ENCODE measurements at regions not wholly inside any gene's neighbourhood (a gene's known extent, or its start where the extent isn't known, plus 50 kb on each side); places are given as distances from the start of the nearest gene placed in this dataset.

GRCh38 chr2:121084130-121084680, 200.8 kb downstream of the TFCP2L1 start (continued):
- no peak for TF ChIP-seq TP53 (CRISPR knock-in tag; IDR thresholded peaks at IDR 0.05)
- TF ChIP-seq HMGXB4 (CRISPR knock-in tag; IDR thresholded peaks at IDR 0.05) = no peak
- no peak for TF ChIP-seq ZNF423 (CRISPR knock-in tag; IDR thresholded peaks at IDR 0.05)
- TF ChIP-seq, protein P1, sequence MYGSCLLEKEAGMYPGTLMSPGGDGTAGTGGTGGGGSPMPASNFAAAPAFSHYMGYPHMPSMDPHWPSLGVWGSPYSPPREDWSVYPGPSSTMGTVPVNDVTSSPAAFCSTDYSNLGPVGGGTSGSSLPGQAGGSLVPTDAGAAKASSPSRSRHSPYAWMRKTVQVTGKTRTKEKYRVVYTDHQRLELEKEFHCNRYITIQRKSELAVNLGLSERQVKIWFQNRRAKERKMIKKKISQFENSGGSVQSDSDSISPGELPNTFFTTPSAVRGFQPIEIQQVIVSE (CRISPR knock-in tag; IDR thresholded peaks at IDR 0.05; ENCODE audit: borderline replicate concordance) = no peak
- no peak for TF ChIP-seq E2F5 (CRISPR knock-in tag; IDR thresholded peaks at IDR 0.05)
- TF ChIP-seq ZBTB43 (CRISPR knock-in tag; IDR thresholded peaks at IDR 0.05) = no peak
- no peak for TF ChIP-seq RELA (CRISPR knock-in tag; IDR thresholded peaks at IDR 0.05; ENCODE audit: borderline replicate concordance)

GRCh38 chr2:121085801-121086200, 199.2 kb downstream of the TFCP2L1 start:
- H3K4me1 Mint-ChIP-seq = no peaks in the 10 kb centered on the region
- ChIA-PET CTCF (interaction anchor here (0.6 to 5.8 kb wide), 30 partner anchors 8 to 847 kb away, joined by 3 to 50 read pairs (median 4); partner anchors contain the start of gene GLI2), POLR2A (interaction anchor here (0.6 to 1.2 kb wide), 3 partner anchors 11 to 669 kb away, joined by 3 to 5 read pairs (median 3); no protein-coding TSS in a partner anchor)
- H3K9me3 Mint-ChIP-seq = no peaks in the 10 kb centered on the region
- DNase-seq (ENCODE audit: low spot score) (no peak), ATAC-seq (no peak)
- TF ChIP-seq TP53 (CRISPR knock-in tag; IDR thresholded peaks at IDR 0.05) (no peak), FOXJ3 (CRISPR knock-in tag; IDR thresholded peaks at IDR 0.05; ENCODE audit: borderline replicate concordance) (no peak), ZNF263 (CRISPR knock-in tag; IDR thresholded peaks at IDR 0.05; ENCODE audit: low read depth) (no peak), ELF4 (CRISPR knock-in tag; IDR thresholded peaks at IDR 0.05; ENCODE audit: low read depth) (no peak), ZNF423 (CRISPR knock-in tag; IDR thresholded peaks at IDR 0.05) (no peak), ZBTB21 (CRISPR knock-in tag; IDR thresholded peaks at IDR 0.05; ENCODE audit: borderline replicate concordance) (no peak), ZNF281 (CRISPR knock-in tag; IDR thresholded peaks at IDR 0.05) (no peak)
- TF ChIP-seq, protein P2, sequence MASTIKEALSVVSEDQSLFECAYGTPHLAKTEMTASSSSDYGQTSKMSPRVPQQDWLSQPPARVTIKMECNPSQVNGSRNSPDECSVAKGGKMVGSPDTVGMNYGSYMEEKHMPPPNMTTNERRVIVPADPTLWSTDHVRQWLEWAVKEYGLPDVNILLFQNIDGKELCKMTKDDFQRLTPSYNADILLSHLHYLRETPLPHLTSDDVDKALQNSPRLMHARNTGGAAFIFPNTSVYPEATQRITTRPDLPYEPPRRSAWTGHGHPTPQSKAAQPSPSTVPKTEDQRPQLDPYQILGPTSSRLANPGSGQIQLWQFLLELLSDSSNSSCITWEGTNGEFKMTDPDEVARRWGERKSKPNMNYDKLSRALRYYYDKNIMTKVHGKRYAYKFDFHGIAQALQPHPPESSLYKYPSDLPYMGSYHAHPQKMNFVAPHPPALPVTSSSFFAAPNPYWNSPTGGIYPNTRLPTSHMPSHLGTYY (CRISPR knock-in tag; IDR thresholded peaks at IDR 0.05) = no peak
- TF ChIP-seq, protein P3, sequence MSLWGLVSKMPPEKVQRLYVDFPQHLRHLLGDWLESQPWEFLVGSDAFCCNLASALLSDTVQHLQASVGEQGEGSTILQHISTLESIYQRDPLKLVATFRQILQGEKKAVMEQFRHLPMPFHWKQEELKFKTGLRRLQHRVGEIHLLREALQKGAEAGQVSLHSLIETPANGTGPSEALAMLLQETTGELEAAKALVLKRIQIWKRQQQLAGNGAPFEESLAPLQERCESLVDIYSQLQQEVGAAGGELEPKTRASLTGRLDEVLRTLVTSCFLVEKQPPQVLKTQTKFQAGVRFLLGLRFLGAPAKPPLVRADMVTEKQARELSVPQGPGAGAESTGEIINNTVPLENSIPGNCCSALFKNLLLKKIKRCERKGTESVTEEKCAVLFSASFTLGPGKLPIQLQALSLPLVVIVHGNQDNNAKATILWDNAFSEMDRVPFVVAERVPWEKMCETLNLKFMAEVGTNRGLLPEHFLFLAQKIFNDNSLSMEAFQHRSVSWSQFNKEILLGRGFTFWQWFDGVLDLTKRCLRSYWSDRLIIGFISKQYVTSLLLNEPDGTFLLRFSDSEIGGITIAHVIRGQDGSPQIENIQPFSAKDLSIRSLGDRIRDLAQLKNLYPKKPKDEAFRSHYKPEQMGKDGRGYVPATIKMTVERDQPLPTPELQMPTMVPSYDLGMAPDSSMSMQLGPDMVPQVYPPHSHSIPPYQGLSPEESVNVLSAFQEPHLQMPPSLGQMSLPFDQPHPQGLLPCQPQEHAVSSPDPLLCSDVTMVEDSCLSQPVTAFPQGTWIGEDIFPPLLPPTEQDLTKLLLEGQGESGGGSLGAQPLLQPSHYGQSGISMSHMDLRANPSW (CRISPR knock-in tag; conservative IDR thresholded peaks at IDR 0.05; ENCODE audit: low read depth) = no peak
- TF ChIP-seq, protein P4, sequence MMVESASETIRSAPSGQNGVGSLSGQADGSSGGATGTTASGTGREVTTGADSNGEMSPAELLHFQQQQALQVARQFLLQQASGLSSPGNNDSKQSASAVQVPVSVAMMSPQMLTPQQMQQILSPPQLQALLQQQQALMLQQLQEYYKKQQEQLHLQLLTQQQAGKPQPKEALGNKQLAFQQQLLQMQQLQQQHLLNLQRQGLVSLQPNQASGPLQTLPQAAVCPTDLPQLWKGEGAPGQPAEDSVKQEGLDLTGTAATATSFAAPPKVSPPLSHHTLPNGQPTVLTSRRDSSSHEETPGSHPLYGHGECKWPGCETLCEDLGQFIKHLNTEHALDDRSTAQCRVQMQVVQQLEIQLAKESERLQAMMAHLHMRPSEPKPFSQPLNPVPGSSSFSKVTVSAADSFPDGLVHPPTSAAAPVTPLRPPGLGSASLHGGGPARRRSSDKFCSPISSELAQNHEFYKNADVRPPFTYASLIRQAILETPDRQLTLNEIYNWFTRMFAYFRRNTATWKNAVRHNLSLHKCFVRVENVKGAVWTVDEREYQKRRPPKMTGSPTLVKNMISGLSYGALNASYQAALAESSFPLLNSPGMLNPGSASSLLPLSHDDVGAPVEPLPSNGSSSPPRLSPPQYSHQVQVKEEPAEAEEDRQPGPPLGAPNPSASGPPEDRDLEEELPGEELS (CRISPR knock-in tag; IDR thresholded peaks at IDR 0.05) = no peak
- TF ChIP-seq, protein P5, sequence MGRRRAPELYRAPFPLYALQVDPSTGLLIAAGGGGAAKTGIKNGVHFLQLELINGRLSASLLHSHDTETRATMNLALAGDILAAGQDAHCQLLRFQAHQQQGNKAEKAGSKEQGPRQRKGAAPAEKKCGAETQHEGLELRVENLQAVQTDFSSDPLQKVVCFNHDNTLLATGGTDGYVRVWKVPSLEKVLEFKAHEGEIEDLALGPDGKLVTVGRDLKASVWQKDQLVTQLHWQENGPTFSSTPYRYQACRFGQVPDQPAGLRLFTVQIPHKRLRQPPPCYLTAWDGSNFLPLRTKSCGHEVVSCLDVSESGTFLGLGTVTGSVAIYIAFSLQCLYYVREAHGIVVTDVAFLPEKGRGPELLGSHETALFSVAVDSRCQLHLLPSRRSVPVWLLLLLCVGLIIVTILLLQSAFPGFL (CRISPR knock-in tag; IDR thresholded peaks at IDR 0.05; ENCODE audit: borderline replicate concordance) = no peak
- H3K36me3 Mint-ChIP-seq = no peaks in the 10 kb centered on the region
- H3K4me3 Mint-ChIP-seq = no peak overlapping the region
- no peaks in the 10 kb centered on the region; the same call in 1 of the 2 replicates for H3K27me3 Mint-ChIP-seq (ENCODE audit: low read depth)
- H3K27ac Mint-ChIP-seq = no peak overlapping the region
